Activated gamma-delta T cell treated with Interleukin-2 at 50 U/mL for 16 hours (primary cell): ENCODE measurements at regions not wholly inside any gene's neighbourhood (a gene's known extent, or its start where the extent isn't known, plus 50 kb on each side); places are given as distances from the start of the nearest gene placed in this dataset.

Experiments
- DNase-seq: peaks from one replicate; pipeline ENCODE4 v3.0.0-alpha.2; 2020

DNA sequence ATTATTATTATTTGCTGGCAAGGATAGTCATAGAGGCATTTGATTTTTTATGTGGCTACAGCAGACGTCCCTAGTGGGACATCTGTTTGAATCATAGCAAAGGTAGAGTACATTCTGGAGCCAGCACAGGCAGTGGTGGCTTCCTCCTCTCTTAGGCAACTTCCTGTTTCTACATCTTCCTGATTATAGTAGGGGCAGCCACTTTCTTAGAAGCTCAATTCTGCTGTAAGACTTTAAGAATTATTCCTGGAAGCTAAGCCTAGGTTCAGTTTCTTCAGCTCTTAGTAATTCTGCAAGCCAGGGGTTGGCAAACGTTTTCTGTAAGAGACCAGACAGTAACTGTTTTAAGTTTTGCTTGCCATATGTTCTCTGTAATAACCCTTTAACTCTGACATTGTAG lies 129.3 kb upstream of the TENM4 start:
- no peak for DNase-seq

DNA sequence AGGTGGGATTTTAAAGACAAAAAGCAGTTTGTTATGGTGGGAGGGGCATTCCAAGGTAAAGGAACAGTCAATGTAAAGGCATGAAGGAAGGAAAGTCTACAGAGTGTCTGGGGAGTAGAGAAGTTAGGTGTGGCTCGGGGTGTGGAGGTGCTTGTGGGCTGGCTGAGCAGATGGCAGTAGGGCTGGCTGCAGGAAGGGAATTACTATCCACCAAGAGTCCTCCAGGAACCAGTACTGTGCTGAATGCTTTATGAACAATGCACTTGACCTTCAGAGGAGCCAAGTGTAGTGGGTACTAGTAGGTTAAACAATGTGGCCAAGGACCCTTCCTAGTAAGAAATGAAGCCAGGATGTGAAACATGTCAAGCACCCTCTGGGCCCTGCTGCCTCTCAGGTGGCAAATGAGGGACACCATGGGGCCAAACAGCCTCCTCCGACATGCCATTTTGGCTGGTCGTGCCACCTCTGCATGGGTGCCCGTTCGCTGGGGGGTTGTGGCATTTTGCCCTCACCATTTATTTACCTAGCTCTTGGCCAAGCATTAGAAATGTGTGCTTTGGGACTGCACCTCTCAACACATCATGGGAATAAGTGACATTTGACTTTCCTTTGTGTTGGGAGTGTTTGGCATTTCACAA lies 123.6 kb upstream of the TENM4 start:
- DNase-seq = no peak

DNA sequence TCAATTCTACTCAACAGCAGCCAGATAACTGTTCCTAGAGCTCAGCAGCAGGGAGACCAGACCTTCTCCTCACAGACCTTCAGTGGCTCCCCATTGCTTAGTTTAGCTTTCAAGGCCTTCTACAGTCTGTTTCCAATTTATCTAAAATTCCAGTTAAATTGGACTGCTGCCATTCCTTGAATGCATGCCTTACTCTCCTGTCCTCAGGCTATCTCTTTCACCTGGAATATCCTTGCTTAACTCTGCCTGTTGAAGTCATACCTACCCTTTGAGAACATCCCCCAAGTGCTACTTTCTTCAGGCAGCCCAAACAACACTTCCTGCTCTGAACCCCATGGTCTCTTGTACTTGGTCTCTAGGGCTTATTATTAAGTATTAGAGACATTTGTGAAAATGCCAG lies 120.7 kb upstream of the TENM4 start:
- DNase-seq = no peak

DNA sequence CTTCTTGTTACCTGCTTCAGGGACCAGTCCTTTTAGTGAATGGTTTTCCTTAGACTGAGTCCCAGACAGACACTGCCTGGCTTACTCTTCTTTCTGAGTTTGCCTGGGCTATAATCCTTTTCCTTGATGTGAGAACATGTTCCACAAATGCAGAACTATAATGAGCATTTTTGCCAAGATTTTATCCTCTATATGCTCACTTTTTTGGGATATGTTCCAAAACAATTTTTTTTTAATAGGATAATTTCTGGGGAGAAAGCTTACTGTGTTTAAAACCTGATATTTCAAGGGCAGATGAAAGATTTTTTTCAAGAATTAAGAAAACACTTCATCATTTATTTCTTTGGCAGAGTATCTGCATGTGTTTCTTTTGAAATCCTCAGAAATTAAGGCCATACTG lies 110.0 kb upstream of the TENM4 start:
- DNase-seq = no peak

DNA sequence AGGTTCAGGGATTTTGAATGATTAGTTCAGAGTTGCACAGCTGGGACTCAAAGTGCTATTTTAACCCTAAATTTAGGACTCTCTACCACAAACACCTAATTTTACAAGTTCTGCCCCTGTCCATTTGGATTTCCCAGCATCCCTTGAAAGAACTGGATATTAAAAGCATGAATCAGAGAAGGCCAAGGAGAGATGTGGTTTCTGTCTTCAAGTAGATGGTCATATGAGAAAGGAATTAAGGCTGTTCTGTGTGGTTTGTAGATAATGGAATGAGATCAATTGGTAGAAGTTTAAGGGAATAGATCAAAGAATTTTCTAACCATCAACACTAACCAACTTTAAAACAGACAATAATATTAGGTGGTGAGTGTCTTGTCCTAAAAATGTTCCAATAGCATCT lies 106.4 kb upstream of the TENM4 start:
- no peak for DNase-seq

DNA sequence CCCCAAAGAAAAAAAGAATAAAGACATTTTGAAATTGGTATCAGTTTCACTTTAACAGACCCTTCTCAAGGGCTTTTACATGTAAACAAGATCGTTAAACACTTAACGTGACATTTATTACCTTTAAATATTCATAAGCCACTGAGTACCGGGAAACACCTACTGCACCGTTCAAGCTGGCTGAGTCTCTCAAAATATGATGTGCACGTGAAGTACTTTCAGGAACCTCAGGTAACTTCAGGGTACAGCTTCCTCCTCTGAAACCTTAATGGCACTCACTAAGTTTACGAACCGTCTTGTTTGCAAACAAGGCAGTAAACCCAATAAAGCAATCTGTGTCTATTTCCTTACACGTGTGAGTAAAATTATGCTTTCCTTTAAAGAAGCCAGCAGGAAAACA lies 105.5 kb upstream of the TENM4 start:
- DNase-seq = no peak

DNA sequence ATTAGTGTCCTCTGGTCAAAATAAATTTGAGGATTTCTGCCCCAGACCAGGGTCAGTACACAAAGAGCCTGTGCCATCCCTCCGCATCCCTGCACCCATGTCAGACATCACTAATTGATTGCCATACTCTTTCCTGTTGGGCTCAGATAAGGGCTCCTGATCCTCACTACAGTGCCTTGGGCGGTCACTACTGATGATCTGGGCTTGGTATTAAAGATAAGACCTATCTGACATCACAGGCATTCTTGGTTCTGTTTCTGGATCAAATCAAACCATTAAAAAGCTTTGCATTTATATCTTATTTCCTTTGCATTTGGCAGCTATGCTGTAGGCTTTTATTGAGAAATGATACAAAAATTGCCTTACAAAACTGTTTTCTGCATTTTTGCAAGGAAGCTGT lies 103.5 kb upstream of the TENM4 start:
- DNase-seq = no peak

DNA sequence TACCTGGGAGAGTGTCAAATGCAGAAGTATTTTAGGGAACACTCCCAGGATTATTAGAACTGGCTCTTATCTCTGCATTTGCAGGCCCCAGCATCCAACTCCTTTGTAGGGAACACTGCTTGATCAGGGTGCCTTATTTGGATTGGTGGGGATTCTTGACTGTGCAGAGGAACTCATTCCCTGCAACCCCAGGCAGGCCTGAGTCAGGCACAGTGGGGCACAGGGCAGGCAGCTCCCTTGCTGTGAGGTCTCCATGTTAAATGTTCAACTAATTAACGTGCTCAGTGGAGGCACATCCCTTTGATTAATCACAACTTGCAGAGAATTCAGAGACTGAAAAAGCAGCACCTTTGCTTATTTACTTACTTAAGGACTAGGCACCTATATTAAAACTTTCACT lies 102.3 kb upstream of the TENM4 start:
- no peak for DNase-seq

DNA sequence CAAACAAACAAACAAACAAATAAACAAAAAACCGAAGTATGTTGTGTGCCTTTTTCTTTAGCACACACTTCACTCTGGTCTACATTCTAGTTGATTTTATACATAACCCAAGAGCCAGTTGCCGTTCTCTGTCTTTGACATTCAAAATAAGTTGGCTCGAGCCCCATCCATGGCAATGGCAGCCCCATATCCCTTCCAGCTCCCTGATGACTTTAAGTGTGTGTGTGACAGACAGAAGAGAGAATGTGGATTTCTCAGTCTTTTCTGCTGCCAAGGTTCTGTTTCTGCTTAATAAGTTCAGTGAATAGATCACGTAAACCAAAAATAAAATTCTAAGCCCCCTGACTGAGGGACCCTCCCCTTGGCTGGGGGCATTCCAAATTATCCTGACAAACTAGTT lies 100.6 kb upstream of the TENM4 start:
- no peak for DNase-seq

DNA sequence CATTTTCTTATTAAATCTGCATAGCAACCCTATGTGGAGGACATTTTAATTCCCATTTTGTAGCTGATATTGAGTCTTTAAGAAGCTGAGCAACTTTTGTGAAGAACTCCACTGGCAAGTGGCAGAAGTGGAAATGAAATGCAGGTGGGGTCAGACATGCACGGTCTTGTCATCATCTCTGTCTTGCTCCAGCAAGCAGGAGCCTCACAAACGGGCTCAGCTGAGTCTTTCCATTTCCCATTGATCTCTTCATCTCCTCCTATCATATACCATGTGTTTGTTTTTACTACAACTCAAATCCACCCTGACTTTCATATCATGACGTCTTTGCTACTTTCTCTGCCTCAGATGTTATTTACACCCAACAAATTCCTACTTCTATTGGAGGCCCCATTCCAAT lies 97.9 kb upstream of the TENM4 start:
- no peak for DNase-seq

DNA sequence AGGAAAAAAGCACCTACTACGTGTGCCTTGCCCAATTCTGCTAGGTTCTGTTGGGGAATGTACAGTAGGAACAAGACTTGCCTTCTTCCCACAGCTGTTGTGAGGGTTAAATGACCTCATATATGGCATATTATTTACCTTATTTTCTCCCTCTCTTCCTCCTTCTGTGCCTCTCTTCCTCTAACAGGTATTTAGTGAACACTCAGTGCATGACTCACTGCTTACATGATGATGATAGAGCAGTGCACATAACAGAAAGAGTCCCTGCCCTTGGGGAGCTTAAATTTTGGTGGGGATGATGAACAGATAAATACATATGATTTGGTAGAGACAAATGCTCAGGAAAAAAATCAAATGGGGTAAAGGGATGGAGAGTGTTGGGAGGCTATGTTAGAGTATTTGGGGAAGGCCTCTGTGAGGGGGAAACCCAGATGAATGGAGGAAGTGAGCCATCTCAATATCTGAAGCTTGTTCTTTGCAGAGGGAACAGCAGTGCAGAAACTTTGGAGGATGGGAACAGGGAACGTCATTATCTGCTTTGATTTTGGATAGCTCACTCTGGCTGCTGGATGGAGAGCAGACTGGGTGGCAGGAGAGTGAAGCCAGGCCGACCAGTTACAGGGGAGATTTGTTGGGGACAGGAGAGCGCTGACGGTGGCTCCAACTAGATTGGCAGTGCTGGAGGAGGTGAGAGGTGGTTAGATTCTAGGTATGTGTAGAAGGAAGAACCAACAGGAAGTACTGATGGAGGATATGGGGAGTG lies 95.5 kb upstream of the TENM4 start:
- no peak for DNase-seq

DNA sequence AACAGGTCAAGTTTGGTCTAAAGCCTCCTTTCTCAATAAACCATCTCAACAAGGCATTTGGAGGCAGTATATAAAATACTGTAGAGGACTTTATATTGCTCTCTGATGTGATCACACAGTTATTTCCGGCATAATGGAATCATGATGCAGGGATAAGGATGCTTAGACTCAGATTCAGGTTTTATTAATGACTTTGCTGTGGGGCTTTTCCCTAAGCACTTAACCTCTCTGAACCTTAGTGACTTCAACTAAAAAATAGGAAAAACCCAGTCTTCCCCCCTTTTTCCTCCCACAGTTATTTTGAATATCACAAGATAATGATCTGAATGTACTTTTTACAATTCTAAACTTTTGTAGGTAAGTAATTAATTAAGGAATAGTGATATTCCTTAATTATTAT lies 94.8 kb upstream of the TENM4 start:
- no peak for DNase-seq

DNA sequence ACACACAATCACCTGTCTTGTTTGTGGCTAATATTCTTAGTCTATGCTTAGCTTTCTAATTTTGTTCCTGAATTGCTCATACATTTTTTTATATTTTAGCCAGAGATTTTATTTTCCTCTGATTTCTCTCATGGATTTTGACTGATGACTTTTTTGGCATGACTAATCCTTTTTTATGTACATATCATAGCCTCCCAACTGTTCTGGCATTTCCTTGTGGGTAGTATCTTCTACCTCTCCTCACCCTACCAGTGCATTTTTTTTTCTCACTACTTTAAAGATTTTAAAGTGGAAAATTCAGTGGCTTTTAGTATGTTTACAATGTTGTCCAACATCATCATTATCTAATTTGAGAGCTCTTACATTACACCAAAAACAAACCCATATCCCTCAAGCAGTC lies 84.4 kb upstream of the TENM4 start:
- no peak for DNase-seq

DNA sequence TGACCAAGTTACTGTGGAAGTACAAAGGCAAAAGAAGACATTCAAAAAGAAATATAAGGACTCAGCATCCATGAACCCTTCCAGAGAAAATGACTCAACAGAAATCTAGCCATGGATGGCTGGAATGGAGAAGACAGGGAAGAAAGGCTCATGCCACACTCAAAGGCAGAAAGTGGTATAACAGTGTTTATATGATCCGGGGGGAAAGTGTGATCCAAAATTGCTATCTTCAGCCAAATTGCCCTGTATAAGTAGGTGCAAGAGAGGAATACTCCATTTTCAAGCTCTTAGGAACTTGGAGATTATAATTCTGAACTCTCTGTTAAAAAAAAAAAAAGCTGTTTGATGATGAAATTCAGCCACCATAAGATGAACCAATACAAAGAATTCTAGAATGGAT lies 81.8 kb upstream of the TENM4 start:
- DNase-seq = no peak

DNA sequence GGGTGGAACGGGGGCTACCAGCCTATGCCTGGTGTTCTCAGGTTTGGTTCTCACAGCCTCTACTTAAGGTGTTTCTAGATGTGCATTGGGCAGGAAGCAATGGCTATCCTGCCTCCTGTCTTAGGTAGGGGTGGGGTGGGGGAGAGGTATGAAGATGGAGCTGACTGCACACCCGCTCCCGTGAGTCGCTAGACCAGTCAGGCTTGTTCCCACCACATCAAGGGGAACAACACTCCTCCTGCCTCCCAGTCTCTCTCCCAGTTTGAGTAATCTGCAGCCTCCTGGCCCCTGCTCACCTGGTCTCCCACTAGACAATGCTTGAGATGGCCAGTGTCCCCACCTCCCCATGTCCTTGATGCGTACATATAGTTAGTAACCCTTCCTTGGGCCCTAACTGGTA lies 79.3 kb upstream of the TENM4 start:
- DNase-seq = no peak

DNA sequence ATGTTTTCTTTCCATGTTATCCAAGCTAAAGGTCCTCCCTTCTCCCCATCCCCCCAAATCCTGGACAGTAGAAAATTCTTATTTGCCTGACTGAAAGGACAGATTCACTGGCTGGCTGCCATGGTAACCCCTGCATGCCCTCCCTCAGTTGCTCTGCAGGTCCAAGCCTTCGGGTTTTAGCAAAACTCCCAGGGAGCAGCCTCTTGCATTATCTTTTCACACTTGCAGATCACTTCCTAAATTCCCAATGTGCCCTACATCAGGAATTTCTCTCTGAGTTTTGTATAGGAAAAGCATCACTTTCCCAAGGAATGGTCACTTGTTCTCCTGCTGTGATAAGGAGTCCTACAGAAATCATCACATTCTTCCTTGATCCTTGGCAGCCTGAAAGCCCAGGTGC lies 75.0 kb upstream of the TENM4 start:
- DNase-seq = no peak

DNA sequence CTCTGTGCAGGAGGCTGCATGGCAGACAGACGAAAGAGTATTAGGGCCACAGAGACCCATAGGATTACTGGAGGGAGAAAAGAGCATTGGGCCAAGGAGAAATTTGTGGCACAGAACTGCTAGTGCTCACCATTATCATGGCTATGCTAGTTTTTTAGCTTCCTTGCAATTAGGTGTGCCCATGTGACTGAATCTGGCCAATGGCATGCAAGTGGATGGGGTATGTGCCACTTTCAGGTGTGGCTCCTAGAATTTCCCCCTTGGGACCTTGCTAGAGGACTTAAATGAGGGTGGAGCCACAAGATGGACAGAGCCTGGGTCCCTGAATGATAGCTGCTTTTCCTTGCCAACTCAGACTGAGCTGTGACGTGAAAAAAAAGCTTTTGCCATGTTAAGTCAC lies 73.9 kb upstream of the TENM4 start:
- no peak for DNase-seq

DNA sequence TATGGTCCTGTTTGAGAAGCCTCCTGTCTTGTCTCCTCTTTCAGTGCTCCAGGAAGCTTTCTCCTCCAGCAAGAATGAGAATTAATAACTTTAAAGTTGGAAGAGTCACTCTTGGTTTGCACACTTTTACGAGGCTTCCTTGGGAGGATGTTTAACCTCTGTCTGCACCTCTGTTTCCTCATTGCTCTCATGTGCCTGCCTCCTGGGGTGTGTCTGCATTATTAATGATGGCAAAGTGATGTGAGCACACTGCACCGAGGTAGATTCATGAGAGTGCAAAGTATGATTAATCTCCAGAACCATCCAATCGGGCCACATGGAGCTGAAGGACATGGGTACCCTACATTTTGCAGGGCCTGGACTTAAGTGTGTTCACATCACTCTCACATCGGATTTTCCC lies 73.5 kb upstream of the TENM4 start:
- no peak for DNase-seq

DNA sequence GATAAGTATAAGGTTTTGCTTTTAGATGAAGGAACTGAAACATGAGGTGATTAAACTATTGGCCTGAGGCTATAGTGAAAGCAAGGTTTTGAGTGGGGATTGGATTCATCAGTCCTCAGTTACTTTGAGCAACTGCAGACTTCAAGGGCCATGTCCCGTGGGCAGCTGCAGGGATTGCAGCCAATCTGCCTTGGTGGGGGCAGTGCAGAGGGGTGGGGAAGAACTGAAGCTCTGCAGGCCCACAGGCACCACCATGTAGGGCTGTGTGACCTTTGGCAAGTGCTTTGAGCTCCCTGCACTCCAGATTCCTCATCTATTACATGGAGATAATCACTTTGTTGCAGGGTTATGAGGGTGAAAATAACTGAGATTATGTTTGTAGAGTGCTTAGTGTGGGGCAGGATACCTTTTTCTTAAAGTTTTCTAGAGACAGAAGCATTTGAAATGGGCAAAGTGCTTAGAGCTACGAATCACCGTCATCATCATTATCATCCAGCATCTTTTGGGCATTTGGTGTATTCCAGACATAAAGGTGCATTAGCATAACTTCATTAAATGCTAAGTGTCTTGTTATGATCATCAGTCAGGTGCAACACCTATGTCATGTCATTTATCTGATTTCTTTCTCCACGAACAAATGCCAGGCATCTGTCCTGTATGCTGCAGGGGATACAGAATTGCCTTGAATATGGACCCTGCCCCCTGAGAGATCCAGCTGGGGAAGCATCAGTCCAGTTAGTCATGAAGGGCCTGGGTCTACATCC lies 72.1 kb upstream of the TENM4 start:
- no peak for DNase-seq

DNA sequence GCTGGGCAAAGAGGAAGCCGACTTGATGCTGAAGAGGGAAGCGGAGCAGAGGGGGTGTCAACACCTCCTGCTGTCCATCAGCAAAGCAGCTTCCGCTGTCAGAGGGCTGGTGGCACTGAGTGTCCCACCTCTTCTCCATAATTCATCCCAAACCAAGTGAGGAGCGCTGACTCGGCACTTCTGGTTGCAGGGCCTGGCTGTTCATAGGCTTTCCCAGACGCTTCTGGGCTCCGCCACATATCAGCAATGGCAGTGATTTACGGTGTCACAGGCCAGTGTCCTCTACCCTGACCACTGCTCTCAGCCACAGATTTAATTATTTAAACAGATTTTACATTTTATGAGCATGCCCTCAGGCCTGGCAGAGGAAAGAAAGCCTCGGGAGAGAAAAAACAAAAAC lies 70.1 kb upstream of the TENM4 start:
- DNase-seq = no peak

DNA sequence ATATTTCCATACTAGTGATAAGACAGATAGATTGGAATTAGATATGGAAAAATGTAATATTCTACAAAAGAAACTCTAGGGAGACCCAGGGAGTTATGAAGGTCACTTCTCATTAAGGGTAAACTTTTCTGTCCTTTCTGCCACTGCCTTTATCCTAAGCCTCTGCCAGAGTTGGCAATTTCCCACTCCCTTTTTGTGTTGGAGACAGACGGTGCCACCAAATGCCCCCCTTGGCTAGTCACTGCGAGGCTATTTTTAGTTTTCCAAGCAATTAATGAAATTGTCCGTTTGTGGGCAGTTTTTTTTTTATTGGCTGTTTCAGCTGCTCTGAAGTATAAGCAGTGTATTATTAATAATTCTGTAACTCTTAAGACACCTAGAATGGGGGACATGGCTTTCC lies 67.6 kb upstream of the TENM4 start:
- no peak for DNase-seq

DNA sequence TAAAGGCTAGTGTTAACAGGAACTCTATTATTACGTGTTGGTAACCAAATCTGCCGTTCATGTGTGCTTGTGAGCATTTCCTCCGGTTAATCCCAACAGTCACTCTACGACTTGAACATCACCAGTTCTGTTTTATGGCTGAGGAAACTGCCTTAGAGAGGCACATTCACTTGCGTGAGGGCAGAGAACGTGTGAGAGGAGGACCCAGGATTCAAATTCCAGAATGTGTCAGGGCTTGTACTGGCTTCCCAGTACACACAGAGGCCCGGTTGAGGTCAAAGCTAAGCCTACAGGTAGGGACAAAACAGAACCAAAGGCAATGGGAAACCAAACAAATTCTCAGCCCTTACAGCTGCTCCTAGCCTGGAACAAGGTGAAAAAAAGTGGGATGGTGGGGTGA lies 66.9 kb upstream of the TENM4 start:
- DNase-seq = no peak

DNA sequence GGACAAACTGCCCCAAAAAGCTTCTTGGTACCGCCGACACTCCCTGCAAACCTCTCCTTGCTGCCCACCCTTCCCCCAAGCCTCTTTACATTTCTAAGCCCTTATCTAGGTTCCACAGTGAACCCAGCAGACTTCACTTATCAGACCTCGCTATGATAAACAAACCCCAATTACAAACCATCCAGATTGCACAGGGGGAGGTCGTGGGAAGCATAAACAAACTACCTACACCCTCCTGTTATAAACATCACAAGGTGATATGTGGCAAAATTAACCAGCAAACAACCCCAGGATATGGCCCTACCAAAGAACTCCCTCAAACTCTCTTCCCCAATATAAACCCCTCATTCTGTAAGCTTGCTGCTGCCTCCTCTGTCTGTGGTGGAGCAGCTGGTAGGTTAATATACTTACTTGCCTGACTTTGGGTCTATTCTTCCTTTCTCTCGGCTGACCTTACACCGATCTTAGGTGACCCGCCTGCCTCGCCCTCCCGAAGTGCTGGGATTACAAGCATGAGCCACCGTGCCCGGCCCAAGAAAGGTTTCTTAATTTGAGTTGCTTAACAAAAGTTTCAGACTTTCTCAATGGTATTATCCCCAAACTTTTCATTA lies 66.0 kb upstream of the TENM4 start:
- no peak for DNase-seq

DNA sequence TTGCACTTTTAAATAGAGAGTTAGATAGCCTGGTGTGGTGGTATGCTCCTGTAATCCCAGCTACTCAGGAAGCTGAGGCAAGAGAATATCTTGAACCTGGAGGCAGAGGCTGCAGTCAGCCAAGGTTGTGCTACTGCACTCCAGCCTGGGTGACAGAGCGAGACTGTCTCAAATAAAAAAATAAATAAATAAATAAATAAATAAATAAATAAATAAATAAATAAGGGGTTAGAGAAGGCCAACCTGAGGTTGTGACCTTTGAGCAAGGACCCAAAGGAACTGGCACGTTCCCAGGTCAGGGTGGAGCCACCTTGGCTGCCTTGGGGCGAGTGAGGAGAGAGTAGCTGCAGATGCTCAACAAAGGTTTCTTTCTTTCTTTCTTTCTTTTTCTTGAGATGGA lies 65.3 kb upstream of the TENM4 start:
- no peak for DNase-seq
